Mesenchymal stem cell (in vitro differentiated cells and primary cell): ENCODE measurements at regions not wholly inside any gene's neighbourhood (a gene's known extent, or its start where the extent isn't known, plus 50 kb on each side); places are given as distances from the start of the nearest gene placed in this dataset.

Experiments used
- DNase-seq: peaks from one replicate; pipeline ENCODE4 v3.0.0-alpha.2; 2013
- H2AFZ ChIP-seq: one replicate; pipeline ENCODE4 v1.6.1; 2013; ENCODE audit warnings: low read depth, mild to moderate bottlenecking, control low read depth, inconsistent platforms, low read length, moderate library complexity
- H2AK5ac ChIP-seq: 2 replicates; pipeline ENCODE4 v1.6.1; 2013; ENCODE audit warnings: low read length, moderate library complexity, mild to moderate bottlenecking, inconsistent platforms; ENCODE audit not compliant: severe bottlenecking
- H2BK120ac ChIP-seq: one replicate; pipeline ENCODE4 v1.6.1; 2013; ENCODE audit warnings: low read depth, mild to moderate bottlenecking, inconsistent platforms, low read length, moderate library complexity
- H2BK12ac ChIP-seq, 2 experiments: one replicate each; pipeline ENCODE4 v1.6.1; 2013; ENCODE audit warnings: inconsistent platforms in 2 of 2, low read length in 2 of 2, mild to moderate bottlenecking in 2 of 2, moderate library complexity in 2 of 2, control low read depth in 1 of 2
- H2BK15ac ChIP-seq: one replicate; pipeline ENCODE4 v1.6.1; 2013; ENCODE audit warnings: mild to moderate bottlenecking, low read depth, inconsistent platforms; ENCODE audit not compliant: poor library complexity, severe bottlenecking
- H2BK5ac ChIP-seq: 2 replicates; pipeline ENCODE4 v1.6.1; 2013; ENCODE audit warnings: low read depth, mild to moderate bottlenecking, low read length, control low read depth, inconsistent platforms; ENCODE audit not compliant: poor library complexity, severe bottlenecking
- H3K14ac ChIP-seq, 2 experiments: one replicate each; pipeline ENCODE4 v1.6.1; 2013; ENCODE audit warnings: inconsistent platforms in 2 of 2, low read length in 2 of 2, control low read depth in 1 of 2, mild to moderate bottlenecking in 1 of 2, moderate library complexity in 1 of 2
- H3K18ac ChIP-seq, 2 experiments: one replicate each; pipeline ENCODE4 v1.6.1; 2013; ENCODE audit warnings: inconsistent platforms in 2 of 2, low read length in 2 of 2, control low read depth in 1 of 2, low read depth in 1 of 2, mild to moderate bottlenecking in 1 of 2
- H3K23ac ChIP-seq, 2 experiments: one replicate each; pipeline ENCODE4 v1.6.1; 2013; ENCODE audit warnings: inconsistent platforms in 2 of 2, low read length in 2 of 2, mild to moderate bottlenecking in 2 of 2, moderate library complexity in 2 of 2, control low read depth in 1 of 2
- H3K27ac ChIP-seq: 2 replicates; pipeline ENCODE4 v1.5.1; 2013; ENCODE audit warnings: mild to moderate bottlenecking, moderate library complexity, low read length, control low read depth, inconsistent platforms; ENCODE audit not compliant: poor library complexity, severe bottlenecking
- H3K27me3 ChIP-seq, 2 experiments: 2 replicates each; pipeline versions ENCODE4 v1.6.1 to v1.7.0; 2013; ENCODE audit warnings: low read length in 2 of 2, mild to moderate bottlenecking in 2 of 2, moderate library complexity in 2 of 2, control low read depth in 1 of 2, inconsistent platforms in 1 of 2; ENCODE audit not compliant: control insufficient read depth in 1 of 2, insufficient read depth in 1 of 2
- H3K36me3 ChIP-seq, 2 experiments: 2 replicates each; pipeline versions ENCODE4 v1.6.1 to v1.7.0; 2013; ENCODE audit warnings: low read length in 2 of 2, control low read depth in 1 of 2, inconsistent platforms in 1 of 2, low read depth in 1 of 2, mild to moderate bottlenecking in 1 of 2; ENCODE audit not compliant: insufficient read depth in 2 of 2, control insufficient read depth in 1 of 2
- H3K4ac ChIP-seq, 2 experiments: one replicate each; pipeline ENCODE4 v1.6.1; 2013; ENCODE audit warnings: inconsistent platforms in 2 of 2, low read length in 2 of 2, mild to moderate bottlenecking in 2 of 2, moderate library complexity in 2 of 2, control low read depth in 1 of 2, low read depth in 1 of 2
- H3K4me1 ChIP-seq: 2 replicates; pipeline ENCODE4 v1.6.1; 2013; ENCODE audit warnings: low read depth, low read length, control low read depth; ENCODE audit not compliant: control insufficient read depth, insufficient read depth
- H3K4me2 ChIP-seq: 2 replicates; pipeline ENCODE4 v1.6.1; 2013; ENCODE audit warnings: low read length, mild to moderate bottlenecking, inconsistent platforms; ENCODE audit not compliant: poor library complexity, severe bottlenecking
- H3K4me3 ChIP-seq, 2 experiments: 2 replicates each; pipeline versions ENCODE4 v1.5.1 to v1.7.0; 2013; ENCODE audit warnings: low read length in 2 of 2, mild to moderate bottlenecking in 2 of 2, control low read depth in 1 of 2, low read depth in 1 of 2; ENCODE audit not compliant: insufficient read depth in 1 of 2
- H3K79me1 ChIP-seq: replicated peaks from 2 replicates; pipeline ENCODE4 v1.6.1; 2013; ENCODE audit warnings: mild to moderate bottlenecking, control low read depth, low read length, inconsistent platforms; ENCODE audit not compliant: poor library complexity, severe bottlenecking
- H3K9ac ChIP-seq: 2 replicates; pipeline ENCODE4 v1.7.0; 2013; ENCODE audit warnings: mild to moderate bottlenecking, low read length, moderate library complexity
- H3K9me3 ChIP-seq: 2 replicates; pipeline ENCODE4 v1.7.0; 2013; ENCODE audit warnings: mild to moderate bottlenecking, low read length; ENCODE audit not compliant: control insufficient read depth
- H4K8ac ChIP-seq: one replicate; pipeline ENCODE4 v1.6.1; 2013; ENCODE audit warnings: inconsistent platforms, mild to moderate bottlenecking, low read length, moderate library complexity
- H4K91ac ChIP-seq: one replicate; pipeline ENCODE4 v1.6.1; 2013; ENCODE audit warnings: mild to moderate bottlenecking, low read length, inconsistent platforms
- WGBS: methylation state at CpG from one replicate; pipeline ENCODE4 v1.1.7; 2013; ENCODE audit warnings: mixed read lengths; 5-methylcytosine and 5-hydroxymethylcytosine counted together

DNA sequence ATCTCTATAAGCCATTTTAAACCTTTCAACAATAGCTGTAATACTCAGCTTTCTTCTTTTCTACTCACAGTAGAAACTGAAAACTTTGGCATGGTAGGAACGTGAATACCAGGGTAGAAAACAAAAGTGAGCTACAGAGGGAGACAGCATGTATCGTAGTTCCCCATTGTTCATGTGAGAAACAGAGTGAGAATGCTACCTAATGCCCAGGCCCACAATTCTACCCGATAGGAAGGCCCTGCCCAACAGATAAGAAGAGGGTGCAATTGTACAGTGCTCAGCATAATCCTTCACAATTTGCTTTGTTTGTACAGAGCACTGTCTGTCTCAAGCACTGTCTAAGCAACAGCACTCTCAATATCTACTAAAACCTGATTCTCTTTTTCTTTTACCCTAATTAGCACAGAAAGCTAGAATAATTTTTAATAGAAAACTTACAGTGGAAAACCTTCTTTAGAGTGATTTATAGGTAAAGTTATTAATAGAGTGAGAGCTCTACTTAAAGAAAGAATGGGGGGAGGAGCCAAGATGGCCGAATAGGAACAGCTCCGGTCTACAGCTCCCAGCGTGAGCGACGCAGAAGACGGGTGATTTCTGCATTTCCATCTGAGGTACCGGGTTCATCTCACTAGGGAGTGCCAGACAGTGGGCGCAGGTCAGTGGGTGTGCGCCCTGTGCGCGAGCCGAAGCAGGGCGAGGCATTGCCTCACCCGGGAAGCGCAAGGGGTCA, 322.3 kb downstream of the EFNB2 start:
- Histone ChIP-seq H3K9ac (no peak overlapping the region), H2AFZ (no peak overlapping the region), H4K8ac (no peak overlapping the region), H3K36me3 (no peaks in the 10 kb centered on the region), H2BK120ac (no peak overlapping the region), H3K4me1 (no peaks in the 10 kb centered on the region), H3K4me2 (no peak overlapping the region), H3K14ac (no peak overlapping the region), H3K9me3 (no peaks in the 10 kb centered on the region), H3K4me3 (no peak overlapping the region), H3K23ac (no peak overlapping the region), H3K18ac (peak overlapping the region in 1 of 2 experiments; percentile 78), H3K4ac (no peak overlapping the region), H3K79me1 (no peaks in the 10 kb centered on the region), H2BK12ac (no peak overlapping the region), H3K27ac (no peak overlapping the region), H2AK5ac (no peak overlapping the region), H2BK15ac (no peak overlapping the region), H4K91ac (no peak overlapping the region), H2BK5ac (no peak overlapping the region), H3K27me3 (no peaks in the 10 kb centered on the region)
- WGBS, result 98% methylated on average over 18 of the region's 18 CpGs
- DNase-seq, result no peak

DNA sequence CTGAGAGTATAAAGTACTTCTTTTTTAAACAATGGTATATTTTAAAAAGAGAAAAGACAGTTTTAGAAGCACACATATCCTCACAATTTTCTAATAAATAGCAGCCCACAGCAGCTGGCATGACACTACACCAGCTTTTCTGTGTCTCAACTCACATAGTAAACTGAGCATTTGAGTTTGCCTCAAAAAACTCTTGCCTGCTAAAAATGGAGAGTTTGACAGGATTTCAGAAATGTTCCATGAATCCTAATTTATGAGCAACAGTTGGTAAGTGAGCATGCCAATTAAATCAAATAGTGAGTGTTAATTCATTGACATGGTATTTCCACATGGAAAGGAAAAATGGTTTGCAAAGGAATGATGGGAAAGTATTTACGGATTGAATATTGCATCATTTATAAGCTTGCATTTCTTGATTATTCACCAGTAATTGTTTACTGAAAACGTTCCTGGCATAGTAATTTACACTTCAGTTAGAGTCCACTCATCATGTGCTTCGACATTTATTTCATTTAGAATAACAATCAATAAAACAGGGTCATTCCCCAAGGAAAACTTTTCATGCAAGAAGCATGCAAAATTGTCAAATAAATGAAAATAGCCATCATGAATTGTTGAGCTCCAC, 323.0 kb downstream of the EFNB2 start:
- Histone ChIP-seq H3K4me2 (no peak overlapping the region), H2BK15ac (no peak overlapping the region), H3K27ac (no peak overlapping the region), H3K4me1 (no peaks in the 10 kb centered on the region), H3K4me3 (no peak overlapping the region), H4K8ac (no peak overlapping the region), H3K36me3 (no peaks in the 10 kb centered on the region), H2AFZ (no peak overlapping the region), H3K9ac (no peak overlapping the region), H3K4ac (no peak overlapping the region), H3K18ac (no peak overlapping the region), H3K9me3 (no peaks in the 10 kb centered on the region), H2AK5ac (no peak overlapping the region), H2BK120ac (no peak overlapping the region), H4K91ac (no peak overlapping the region), H3K14ac (no peak overlapping the region), H3K23ac (no peak overlapping the region), H3K27me3 (no peaks in the 10 kb centered on the region), H2BK12ac (no peak overlapping the region), H2BK5ac (no peak overlapping the region), H3K79me1 (no peaks in the 10 kb centered on the region)
- DNase-seq, result no peak
- WGBS, result 41% methylated on average over 2 of the region's 3 CpGs

DNA sequence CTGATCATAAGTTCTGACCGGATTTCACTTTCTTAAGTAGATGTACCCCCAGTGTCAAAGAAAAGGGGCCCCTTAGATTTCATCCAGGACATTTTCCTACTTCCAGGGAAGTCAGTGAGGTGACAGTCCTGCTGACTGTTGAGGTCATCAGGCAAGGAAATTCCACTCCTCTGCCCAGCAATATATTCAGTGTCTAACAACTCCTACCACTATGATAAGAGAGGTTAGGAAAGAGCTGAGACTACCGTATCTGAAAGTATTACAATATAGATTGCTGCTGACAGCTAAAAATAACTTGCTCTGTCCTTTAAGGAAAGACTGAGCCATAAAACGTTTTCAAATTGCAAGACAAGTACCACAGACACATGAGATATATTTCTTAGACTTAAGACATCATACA, 325.1 kb downstream of the EFNB2 start:
- H2AFZ ChIP-seq, result no peak overlapping the region
- no peak overlapping the region for H3K23ac ChIP-seq
- H3K4me2 ChIP-seq, result no peak overlapping the region
- H3K27me3 ChIP-seq, result no peaks in the 10 kb centered on the region
- no peak overlapping the region for H4K91ac ChIP-seq
- no peak overlapping the region for H2BK120ac ChIP-seq
- H3K27ac ChIP-seq, result no peak overlapping the region
- H3K9me3 ChIP-seq, result no peaks in the 10 kb centered on the region
- no peak overlapping the region for H2BK5ac ChIP-seq
- no peak overlapping the region for H3K9ac ChIP-seq
- H3K4me1 ChIP-seq, result no peaks in the 10 kb centered on the region
- H2BK15ac ChIP-seq, result no peak overlapping the region
- no peak overlapping the region for H2AK5ac ChIP-seq
- no peak overlapping the region for H3K18ac ChIP-seq
- H4K8ac ChIP-seq, result no peak overlapping the region
- no peak overlapping the region for H3K4ac ChIP-seq
- H3K4me3 ChIP-seq, result no peak overlapping the region
- 63% methylated on average over 3 of the region's 3 CpGs for WGBS
- H3K36me3 ChIP-seq, result no peaks in the 10 kb centered on the region
- no peaks in the 10 kb centered on the region for H3K79me1 ChIP-seq
- DNase-seq, result peak; percentile 28
- H3K14ac ChIP-seq, result no peak overlapping the region
- H2BK12ac ChIP-seq, result no peak overlapping the region

DNA sequence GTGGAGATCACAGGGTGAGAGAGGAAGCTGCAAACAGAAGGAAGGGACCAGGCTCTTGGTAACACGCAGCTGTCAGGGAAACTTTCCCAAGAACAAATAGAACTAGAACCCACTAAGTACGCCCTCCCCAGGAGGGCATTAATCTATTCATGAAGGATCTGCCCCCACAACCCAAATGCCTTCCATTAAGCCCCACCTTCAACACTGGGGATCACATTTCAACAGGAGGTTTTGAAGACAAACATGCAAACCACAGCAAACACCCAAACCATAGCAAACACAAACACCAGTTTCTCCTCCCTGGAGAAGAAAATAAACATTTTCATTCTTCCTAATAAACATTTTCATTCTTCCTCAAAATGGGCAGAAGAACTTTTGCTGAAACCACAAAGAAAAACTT, 329.6 kb downstream of the EFNB2 start:
- no peak overlapping the region for H4K8ac ChIP-seq
- no peak overlapping the region for H3K18ac ChIP-seq
- no peak overlapping the region for H2BK5ac ChIP-seq
- H4K91ac ChIP-seq, result no peak overlapping the region
- H2AK5ac ChIP-seq, result no peak overlapping the region
- H3K27ac ChIP-seq, result no peak overlapping the region
- no peak overlapping the region for H3K9ac ChIP-seq
- H3K4me2 ChIP-seq, result no peak overlapping the region
- H3K14ac ChIP-seq, result no peak overlapping the region
- no peaks in the 10 kb centered on the region for H3K27me3 ChIP-seq
- H3K4me3 ChIP-seq, result no peak overlapping the region
- no peaks in the 10 kb centered on the region for H3K4me1 ChIP-seq
- H3K4ac ChIP-seq, result no peak overlapping the region
- no peak overlapping the region for H2BK12ac ChIP-seq
- no peaks in the 10 kb centered on the region for H3K36me3 ChIP-seq
- WGBS, result 73% methylated on average over 2 of the region's 2 CpGs
- H2BK120ac ChIP-seq, result no peak overlapping the region
- H3K79me1 ChIP-seq, result no peaks in the 10 kb centered on the region
- no peaks in the 10 kb centered on the region for H3K9me3 ChIP-seq
- H2BK15ac ChIP-seq, result no peak overlapping the region
- no peak overlapping the region for H2AFZ ChIP-seq
- H3K23ac ChIP-seq, result no peak overlapping the region
- peak; percentile 17 for DNase-seq
